ENCODE measurements at regions not wholly inside any gene's neighbourhood (a gene's known extent, or its start where the extent isn't known, plus 50 kb on each side); places are given as distances from the start of the nearest gene placed in this dataset.

- no peak for TF ChIP-seq POLR2A (IDR thresholded peaks at IDR 0.05)
- TF ChIP-seq, protein P1, sequence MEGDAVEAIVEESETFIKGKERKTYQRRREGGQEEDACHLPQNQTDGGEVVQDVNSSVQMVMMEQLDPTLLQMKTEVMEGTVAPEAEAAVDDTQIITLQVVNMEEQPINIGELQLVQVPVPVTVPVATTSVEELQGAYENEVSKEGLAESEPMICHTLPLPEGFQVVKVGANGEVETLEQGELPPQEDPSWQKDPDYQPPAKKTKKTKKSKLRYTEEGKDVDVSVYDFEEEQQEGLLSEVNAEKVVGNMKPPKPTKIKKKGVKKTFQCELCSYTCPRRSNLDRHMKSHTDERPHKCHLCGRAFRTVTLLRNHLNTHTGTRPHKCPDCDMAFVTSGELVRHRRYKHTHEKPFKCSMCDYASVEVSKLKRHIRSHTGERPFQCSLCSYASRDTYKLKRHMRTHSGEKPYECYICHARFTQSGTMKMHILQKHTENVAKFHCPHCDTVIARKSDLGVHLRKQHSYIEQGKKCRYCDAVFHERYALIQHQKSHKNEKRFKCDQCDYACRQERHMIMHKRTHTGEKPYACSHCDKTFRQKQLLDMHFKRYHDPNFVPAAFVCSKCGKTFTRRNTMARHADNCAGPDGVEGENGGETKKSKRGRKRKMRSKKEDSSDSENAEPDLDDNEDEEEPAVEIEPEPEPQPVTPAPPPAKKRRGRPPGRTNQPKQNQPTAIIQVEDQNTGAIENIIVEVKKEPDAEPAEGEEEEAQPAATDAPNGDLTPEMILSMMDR (IDR thresholded peaks at IDR 0.05 in 4 of 5, conservative IDR thresholded peaks at IDR 0.05 in 1 of 5), result no peak
These were observed 254.8 kb upstream of the IRX4 start for GRCh38 chr5:2137444-2138050.
